ENCODE measurements at regions not wholly inside any gene's neighbourhood (a gene's known extent, or its start where the extent isn't known, plus 50 kb on each side); places are given as distances from the start of the nearest gene placed in this dataset.

DNA sequence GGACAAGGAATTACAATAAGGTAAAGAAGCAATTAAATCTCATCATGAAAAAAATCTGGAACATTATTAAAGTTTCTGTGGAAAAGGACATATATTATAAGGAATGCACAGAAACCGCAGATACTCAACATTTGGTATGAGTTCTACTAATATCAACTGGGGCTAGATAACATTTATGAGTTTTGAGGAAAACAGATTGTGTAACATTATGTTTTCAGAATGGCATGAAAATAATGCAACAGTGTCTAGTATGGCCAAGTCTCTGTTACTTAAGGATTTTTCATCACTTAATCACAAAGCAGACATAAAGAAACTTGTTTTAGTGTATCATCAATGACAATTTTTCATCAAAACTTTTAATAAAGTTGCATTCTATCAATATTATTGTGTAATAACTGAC lies 785.0 kb downstream of the GLUD2 start:
- TF ChIP-seq, protein P1, sequence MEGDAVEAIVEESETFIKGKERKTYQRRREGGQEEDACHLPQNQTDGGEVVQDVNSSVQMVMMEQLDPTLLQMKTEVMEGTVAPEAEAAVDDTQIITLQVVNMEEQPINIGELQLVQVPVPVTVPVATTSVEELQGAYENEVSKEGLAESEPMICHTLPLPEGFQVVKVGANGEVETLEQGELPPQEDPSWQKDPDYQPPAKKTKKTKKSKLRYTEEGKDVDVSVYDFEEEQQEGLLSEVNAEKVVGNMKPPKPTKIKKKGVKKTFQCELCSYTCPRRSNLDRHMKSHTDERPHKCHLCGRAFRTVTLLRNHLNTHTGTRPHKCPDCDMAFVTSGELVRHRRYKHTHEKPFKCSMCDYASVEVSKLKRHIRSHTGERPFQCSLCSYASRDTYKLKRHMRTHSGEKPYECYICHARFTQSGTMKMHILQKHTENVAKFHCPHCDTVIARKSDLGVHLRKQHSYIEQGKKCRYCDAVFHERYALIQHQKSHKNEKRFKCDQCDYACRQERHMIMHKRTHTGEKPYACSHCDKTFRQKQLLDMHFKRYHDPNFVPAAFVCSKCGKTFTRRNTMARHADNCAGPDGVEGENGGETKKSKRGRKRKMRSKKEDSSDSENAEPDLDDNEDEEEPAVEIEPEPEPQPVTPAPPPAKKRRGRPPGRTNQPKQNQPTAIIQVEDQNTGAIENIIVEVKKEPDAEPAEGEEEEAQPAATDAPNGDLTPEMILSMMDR (IDR thresholded peaks at IDR 0.05; ENCODE audit: unreplicated experiment) = no peak
- no peak for DNase-seq (ENCODE audit: low spot score, unreplicated experiment)
- Mint-ChIP-seq H3K9me3 (ENCODE audit: low read depth) (peaks cover 16% of the 10 kb centered on the region), H3K4me1 (ENCODE audit: low read depth) (peaks cover 4% of the 10 kb centered on the region), H3K36me3 (ENCODE audit: insufficient read depth) (no peaks in the 10 kb centered on the region), H3K4me3 (ENCODE audit: low read depth) (no peak overlapping the region), H3K27ac (no peak overlapping the region), H3K27me3 (no peaks in the 10 kb centered on the region)

DNA sequence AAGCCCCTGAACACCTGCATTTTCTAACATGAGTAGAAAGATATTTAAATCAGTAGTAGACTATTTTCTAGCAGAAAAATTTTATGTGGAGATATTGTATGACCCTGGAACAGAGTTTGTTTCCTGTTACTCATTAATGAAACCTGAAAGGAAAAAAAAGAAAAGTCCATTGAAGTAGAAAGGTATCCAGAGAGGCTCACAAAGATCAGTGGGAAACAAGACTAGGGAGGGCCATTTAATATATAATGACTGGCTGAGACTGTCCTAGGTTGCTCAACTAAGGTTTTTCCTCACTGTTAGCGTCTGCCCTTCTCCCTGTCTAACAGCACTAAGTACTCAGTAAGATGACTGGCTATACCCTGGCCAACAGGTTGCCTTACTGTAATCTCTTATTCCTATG lies 788.6 kb downstream of the GLUD2 start:
- Mint-ChIP-seq H3K4me1 (ENCODE audit: low read depth) (peaks cover 6% of the 10 kb centered on the region), H3K4me3 (ENCODE audit: low read depth) (no peak overlapping the region), H3K27me3 (no peaks in the 10 kb centered on the region), H3K27ac (no peak overlapping the region), H3K36me3 (ENCODE audit: insufficient read depth) (no peaks in the 10 kb centered on the region), H3K9me3 (ENCODE audit: low read depth) (peaks cover 16% of the 10 kb centered on the region)
- DNase-seq (ENCODE audit: low spot score, unreplicated experiment) = no peak
- TF ChIP-seq, protein P1 (IDR thresholded peaks at IDR 0.05; ENCODE audit: unreplicated experiment) = no peak

DNA sequence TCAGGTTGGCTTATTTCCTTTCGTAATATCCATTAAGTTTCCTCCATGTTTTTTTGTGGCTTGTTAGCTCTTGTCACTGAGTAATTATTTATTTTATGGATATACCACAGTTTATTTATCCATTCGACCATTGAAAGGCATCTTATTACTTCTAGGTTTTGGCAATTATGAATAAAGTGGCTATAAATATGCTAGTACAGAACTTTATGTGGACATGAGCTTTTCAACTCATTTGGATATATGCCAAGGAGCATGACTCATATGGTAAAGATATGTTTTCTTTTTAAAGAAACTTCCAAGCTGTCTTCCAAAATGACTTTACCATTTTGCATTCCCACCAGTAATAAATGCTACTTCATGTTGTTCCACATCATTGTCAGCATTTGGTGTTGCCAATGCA lies 803.6 kb downstream of the GLUD2 start:
- no peak overlapping the region for H3K4me3 Mint-ChIP-seq (ENCODE audit: low read depth)
- H3K27ac Mint-ChIP-seq = no peak overlapping the region
- H3K9me3 Mint-ChIP-seq (ENCODE audit: low read depth) = peaks cover 23% of the 10 kb centered on the region
- DNase-seq (ENCODE audit: low spot score, unreplicated experiment) = no peak
- H3K4me1 Mint-ChIP-seq (ENCODE audit: low read depth) = no peaks in the 10 kb centered on the region
- no peaks in the 10 kb centered on the region for H3K36me3 Mint-ChIP-seq (ENCODE audit: insufficient read depth)
- no peaks in the 10 kb centered on the region for H3K27me3 Mint-ChIP-seq
- TF ChIP-seq, protein P1 (IDR thresholded peaks at IDR 0.05; ENCODE audit: unreplicated experiment) = no peak

DNA sequence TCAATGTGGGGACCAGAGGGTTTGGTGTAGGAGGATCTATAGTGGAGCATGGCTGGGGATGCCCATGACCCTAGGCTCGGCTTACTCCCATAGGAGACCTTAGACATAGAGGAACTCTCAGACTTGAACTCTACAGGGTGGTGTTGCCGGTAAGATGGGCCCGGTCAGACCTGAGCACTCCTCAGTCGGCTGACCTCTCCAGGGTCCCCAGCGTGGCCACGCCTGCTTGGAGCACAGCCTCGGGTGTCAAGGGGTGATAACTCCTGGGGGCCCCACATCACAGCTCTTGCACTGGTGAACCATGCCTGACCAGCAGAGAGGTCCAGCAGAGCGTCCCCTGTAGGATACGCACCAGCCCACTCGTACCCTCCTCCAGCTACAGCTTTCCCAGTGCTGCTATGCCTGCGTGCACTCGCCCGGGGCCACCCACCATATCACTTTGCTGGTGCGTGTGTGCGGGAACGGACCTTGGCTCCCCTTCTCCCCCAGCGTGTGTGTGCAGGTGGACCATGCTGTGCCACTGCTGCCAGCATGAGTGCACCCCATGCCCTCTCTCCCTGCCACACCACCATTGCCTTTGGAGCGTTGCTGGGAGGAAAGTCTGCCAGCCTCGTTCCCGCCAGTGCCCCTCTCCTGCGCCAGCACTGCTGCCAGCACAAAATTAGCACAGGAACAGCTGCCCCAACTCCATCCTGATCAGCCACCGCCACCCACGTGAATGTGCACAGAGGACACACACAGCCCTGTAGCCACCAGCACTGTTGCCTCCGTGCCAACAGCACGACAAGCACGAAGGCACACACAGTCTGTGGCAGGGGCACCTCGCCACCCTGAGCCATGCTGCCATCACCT lies 806.6 kb downstream of the GLUD2 start:
- H3K27me3 Mint-ChIP-seq = no peaks in the 10 kb centered on the region
- DNase-seq (ENCODE audit: low spot score, unreplicated experiment) = no peak
- H3K36me3 Mint-ChIP-seq (ENCODE audit: insufficient read depth) = no peaks in the 10 kb centered on the region
- peaks cover 19% of the 10 kb centered on the region for H3K9me3 Mint-ChIP-seq (ENCODE audit: low read depth)
- H3K27ac Mint-ChIP-seq = no peak overlapping the region
- no peaks in the 10 kb centered on the region for H3K4me1 Mint-ChIP-seq (ENCODE audit: low read depth)
- no peak overlapping the region for H3K4me3 Mint-ChIP-seq (ENCODE audit: low read depth)
- TF ChIP-seq, protein P1 (IDR thresholded peaks at IDR 0.05; ENCODE audit: unreplicated experiment) = no peak

DNA sequence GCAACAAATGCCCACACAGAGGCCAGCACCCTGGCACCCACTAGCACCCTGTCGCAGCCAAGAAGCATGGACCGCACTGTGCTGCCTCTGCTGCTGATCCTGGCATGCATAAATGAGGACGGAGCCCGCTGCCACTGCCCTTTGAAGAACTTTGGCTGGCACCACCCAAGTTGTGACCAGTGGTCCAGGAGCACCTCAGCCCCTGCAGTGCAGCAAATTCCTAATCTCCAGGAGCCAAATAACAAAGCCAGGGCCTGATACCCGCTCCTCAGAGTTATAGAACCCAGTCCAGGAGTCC lies 807.2 kb downstream of the GLUD2 start:
- no peak for DNase-seq (ENCODE audit: low spot score, unreplicated experiment)
- Mint-ChIP-seq H3K36me3 (ENCODE audit: insufficient read depth) (no peaks in the 10 kb centered on the region), H3K9me3 (ENCODE audit: low read depth) (peaks cover 19% of the 10 kb centered on the region), H3K27ac (no peak overlapping the region), H3K4me3 (ENCODE audit: low read depth) (no peak overlapping the region), H3K27me3 (no peaks in the 10 kb centered on the region), H3K4me1 (ENCODE audit: low read depth) (no peaks in the 10 kb centered on the region)
- TF ChIP-seq, protein P1 (IDR thresholded peaks at IDR 0.05; ENCODE audit: unreplicated experiment) = no peak

Data from progenitor cell of endocrine pancreas (in vitro differentiated cells).